GM23248 (cell line): ENCODE measurements at regions not wholly inside any gene's neighbourhood (a gene's known extent, or its start where the extent isn't known, plus 50 kb on each side); places are given as distances from the start of the nearest gene placed in this dataset.

Experiments
- EZH2 ChIP-seq: fragments of 200-600 bp; sonication (generic); IDR thresholded peaks from 2 replicates; pipeline ENCODE4 v1.6.1; 2018; ENCODE audit warnings: antibody characterized with exemption, mild to moderate bottlenecking; ENCODE audit not compliant: insufficient read depth, poor library complexity, severe bottlenecking
- EZH2phosphoT487 ChIP-seq: fragments of 200-600 bp; sonication (generic); IDR thresholded peaks from 2 replicates; pipeline ENCODE4 v1.6.1; 2018; ENCODE audit warnings: antibody characterized with exemption, moderate library complexity, mild to moderate bottlenecking, low read depth; ENCODE audit not compliant: insufficient read depth

- TF ChIP-seq EZH2 (no peak), EZH2phosphoT487 (no peak)
Measured at GRCh38 chr2:3126171-3126910, 251.3 kb downstream of the EIPR1 start.
